CD14-positive monocyte (primary cell): ENCODE measurements at regions not wholly inside any gene's neighbourhood (a gene's known extent, or its start where the extent isn't known, plus 50 kb on each side); places are given as distances from the start of the nearest gene placed in this dataset.

Source experiments
- DNase-seq, 3 donors: peaks; one replicate each; pipeline ENCODE4 v3.0.0-alpha.2; 2011 to 2022
- H2AFZ ChIP-seq: 2 replicates; pipeline ENCODE4 v1.6.0; 2012; ENCODE audit warnings: mild to moderate bottlenecking, low read depth, low read length, inconsistent platforms; ENCODE audit not compliant: insufficient read depth, poor library complexity, severe bottlenecking
- H3K27ac ChIP-seq, 2 donors: 1 replicate in 1 of 2; 2 replicates in 1 of 2; pipeline ENCODE4 v1.5.1; 2012 to 2013; ENCODE audit warnings: low read length in 2 of 2, control low read depth in 1 of 2, inconsistent platforms in 1 of 2, low read depth in 1 of 2, mild to moderate bottlenecking in 1 of 2
- H3K27me3 ChIP-seq, 2 donors: one replicate each; pipeline versions ENCODE4 v1.6.0 to v1.6.1; 2011 to 2013; ENCODE audit warnings: low read length in 2 of 2; ENCODE audit not compliant: control insufficient read depth in 2 of 2, insufficient read depth in 2 of 2
- H3K36me3 ChIP-seq, 2 donors: replicated peaks in 1 of 2; 1 replicate in 1 of 2; 2 replicates in 1 of 2; pipeline versions ENCODE4 v1.5.1 to v1.6.1; 2012 to 2013; ENCODE audit warnings: low read length in 2 of 2, control low read depth in 1 of 2, inconsistent platforms in 1 of 2, mild to moderate bottlenecking in 1 of 2; ENCODE audit not compliant: insufficient read depth in 2 of 2, control insufficient read depth in 1 of 2
- H3K4me1 ChIP-seq, 2 donors: 1 replicate in 1 of 2; 2 replicates in 1 of 2; pipeline versions ENCODE4 v1.5.1 to v1.6.1; 2012 to 2013; ENCODE audit warnings: low read length in 2 of 2, control low read depth in 1 of 2, inconsistent platforms in 1 of 2, mild to moderate bottlenecking in 1 of 2, moderate library complexity in 1 of 2; ENCODE audit not compliant: insufficient read depth in 2 of 2, control insufficient read depth in 1 of 2
- H3K4me2 ChIP-seq: replicated peaks from 2 replicates; pipeline ENCODE3; 2012; ENCODE audit warnings: low read length, moderate library complexity, mild to moderate bottlenecking; ENCODE audit not compliant: poor library complexity, severe bottlenecking; ENCODE audit errors: extremely low read depth
- H3K4me3 ChIP-seq, 3 experiments: fragments of 200-600 bp in 1 of 3; sonication (generic) in 1 of 3; replicated peaks in 1 of 3; 1 replicate in 2 of 3; 2 replicates in 1 of 3; pipeline ENCODE4 v1.5.1; 2011 to 2013; ENCODE audit warnings: low read length in 3 of 3, mild to moderate bottlenecking in 3 of 3, control low read depth in 2 of 3, low read depth in 2 of 3, inconsistent platforms in 1 of 3, moderate library complexity in 1 of 3
- H3K79me2 ChIP-seq: 2 replicates; pipeline ENCODE4 v1.6.0; 2012; ENCODE audit warnings: mild to moderate bottlenecking, control low read depth, inconsistent platforms, low read length, moderate library complexity; ENCODE audit not compliant: insufficient read depth
- H3K9ac ChIP-seq: 2 replicates; pipeline ENCODE4 v1.6.0; 2017; ENCODE audit warnings: low read length, mild to moderate bottlenecking; ENCODE audit not compliant: insufficient read depth, poor library complexity, severe bottlenecking
- H3K9me3 ChIP-seq, 2 donors: replicated peaks in 1 of 2; 1 replicate in 1 of 2; 2 replicates in 1 of 2; pipeline versions ENCODE4 v1.5.1 to v1.6.1; 2012 to 2013; ENCODE audit warnings: low read length in 2 of 2, control low read depth in 1 of 2; ENCODE audit not compliant: control insufficient read depth in 1 of 2, insufficient read depth in 1 of 2
- H4K20me1 ChIP-seq: 2 replicates; pipeline ENCODE4 v1.6.0; 2012; ENCODE audit warnings: mild to moderate bottlenecking, low read length, control low read depth, moderate library complexity; ENCODE audit not compliant: insufficient read depth
- H3K27ac Mint-ChIP-seq, 7 donors: one replicate each; pipeline ENCODE4 v1.8.0; 2020; ENCODE audit warnings: mild to moderate bottlenecking in 7 of 7, mixed read lengths in 7 of 7, moderate library complexity in 6 of 7, inconsistent platforms in 2 of 7
- H3K27me3 Mint-ChIP-seq, 3 donors: one replicate each; pipeline ENCODE4 v1.8.0; 2021 to 2022; ENCODE audit warnings: low read depth in 3 of 3, mild to moderate bottlenecking in 3 of 3, mixed read lengths in 3 of 3, moderate library complexity in 3 of 3, inconsistent platforms in 1 of 3
- H3K36me3 Mint-ChIP-seq, 2 donors: one replicate each; pipeline ENCODE4 v1.8.0; 2020; ENCODE audit warnings: mixed read lengths in 2 of 2, inconsistent platforms in 1 of 2, mild to moderate bottlenecking in 1 of 2
- H3K4me1 Mint-ChIP-seq: one replicate; pipeline ENCODE4 v1.8.0; 2020; ENCODE audit warnings: mild to moderate bottlenecking, mixed read lengths
- H3K4me3 Mint-ChIP-seq, 2 donors: one replicate each; pipeline ENCODE4 v1.8.0; 2020; ENCODE audit warnings: mild to moderate bottlenecking in 2 of 2, mixed read lengths in 2 of 2, moderate library complexity in 1 of 2
- H3K9me3 Mint-ChIP-seq, 7 donors: one replicate each; pipeline ENCODE4 v1.8.0; 2020 to 2022; ENCODE audit warnings: mixed read lengths in 7 of 7, mild to moderate bottlenecking in 6 of 7, moderate library complexity in 6 of 7, inconsistent platforms in 2 of 7
- CTCF ChIP-seq: fragments of 200-600 bp; IDR thresholded peaks from one replicate; pipeline ENCODE4 v1.8.0; 2022; ENCODE audit warnings: antibody characterized with exemption, mild to moderate bottlenecking
- WGBS: methylation state at CpG from one replicate; pipeline ENCODE4 v1.1.5; 2013; ENCODE audit warnings: missing lambda C conversion rate; ENCODE audit not compliant: insufficient coverage; 5-methylcytosine and 5-hydroxymethylcytosine counted together
- intact Hi-C, 2 donors: fragments of 100-400 bp; cut with micrococcal nuclease; formaldehyde crosslinking; loops; one replicate each; pipeline versions ENCODE4 v1.15.0 to v1.15.1; 2023

GRCh38 chr5:102617191-102618187 is 118.7 kb upstream of the SLCO6A1 start:
- no CpG with 5 or more reads among the region's 5 CpGs for WGBS
- H4K20me1 ChIP-seq, result no peaks in the 10 kb centered on the region

GRCh38 chr5:102622262-102622661 is 123.5 kb upstream of the SLCO6A1 start:
- no peaks in the 10 kb centered on the region for H4K20me1 ChIP-seq
- H3K36me3 Mint-ChIP-seq, result no peaks in the 10 kb centered on the region
- H2AFZ ChIP-seq, result no peak overlapping the region
- no peak overlapping the region for H3K27ac ChIP-seq
- DNase-seq, result no peak
- H3K9ac ChIP-seq, result no peak overlapping the region
- intact Hi-C loops, result no loop called here
- no peaks in the 10 kb centered on the region for H3K4me1 ChIP-seq
- H3K27ac Mint-ChIP-seq, result no peak overlapping the region
- no peaks in the 10 kb centered on the region for H3K79me2 ChIP-seq
- WGBS, result no CpG with 5 or more reads among the region's 3 CpGs
- H3K4me3 ChIP-seq, result no peak overlapping the region
- no peaks in the 10 kb centered on the region for H3K4me1 Mint-ChIP-seq
- no peak overlapping the region for H3K4me3 Mint-ChIP-seq
- TF ChIP-seq CTCF, result no peak
- no peaks in the 10 kb centered on the region for H3K9me3 ChIP-seq
- H3K36me3 ChIP-seq, result no peaks in the 10 kb centered on the region
- no peaks in the 10 kb centered on the region for H3K27me3 ChIP-seq
- no peaks in the 10 kb centered on the region for H3K27me3 Mint-ChIP-seq
- H3K9me3 Mint-ChIP-seq, result peaks cover 0 to 16% (median 6%) of the 10 kb centered on the region in 7 donors
- H3K4me2 ChIP-seq, result no peak overlapping the region

More at GRCh38 chr5:102617191-102618187, 118.7 kb upstream of the SLCO6A1 start:
- no peak overlapping the region for H3K4me3 Mint-ChIP-seq
- H3K36me3 ChIP-seq, result no peaks in the 10 kb centered on the region
- H3K27me3 ChIP-seq, result no peaks in the 10 kb centered on the region
- no peak overlapping the region for H3K27ac ChIP-seq
- H3K9me3 ChIP-seq, result no peaks in the 10 kb centered on the region
- H3K27me3 Mint-ChIP-seq, result peaks cover 0 to 2% (median 0%) of the 10 kb centered on the region in 3 donors
- H3K9me3 Mint-ChIP-seq, result peaks cover 3 to 16% (median 9%) of the 10 kb centered on the region in 7 donors
- no peak for DNase-seq
- no peaks in the 10 kb centered on the region for H3K79me2 ChIP-seq
- H3K27ac Mint-ChIP-seq, result no peak overlapping the region
- H2AFZ ChIP-seq, result no peak overlapping the region
- intact Hi-C loops, result no loop called here
- H3K36me3 Mint-ChIP-seq, result no peaks in the 10 kb centered on the region
- H3K4me1 Mint-ChIP-seq, result no peaks in the 10 kb centered on the region
- no peak overlapping the region for H3K4me3 ChIP-seq
- no peaks in the 10 kb centered on the region for H3K4me1 ChIP-seq
- H3K9ac ChIP-seq, result no peak overlapping the region
- no peak overlapping the region for H3K4me2 ChIP-seq
- TF ChIP-seq CTCF, result no peak
